GM23338 (cell line): ENCODE measurements at regions not wholly inside any gene's neighbourhood (a gene's known extent, or its start where the extent isn't known, plus 50 kb on each side); places are given as distances from the start of the nearest gene placed in this dataset.

Experiments used
- ATAC-seq: fragments of 200-7000 bp; cut with Tn5 transposase; 3 replicates; pipeline ENCODE4 v1.9.1; 2020
- DNase-seq: peaks from one replicate; pipeline ENCODE4 v3.0.0-alpha.2; 2015; ENCODE audit warnings: low spot score
- H2AFZ ChIP-seq: fragments of 200-600 bp; sonication (generic); 2 replicates; pipeline ENCODE4 v1.8.0; 2016; ENCODE audit warnings: antibody characterized with exemption, mild to moderate bottlenecking, moderate library complexity
- H3F3A ChIP-seq: fragments of 200-600 bp; sonication (generic); replicated peaks from 2 replicates; pipeline ENCODE4 v1.8.0; 2017; ENCODE audit warnings: antibody characterized with exemption, mixed run types, low read depth
- H3K27ac ChIP-seq: fragments of 200-600 bp; sonication (generic); 2 replicates; pipeline ENCODE4 v1.6.1; 2016; ENCODE audit warnings: low read depth
- H3K27me3 ChIP-seq: fragments of 200-600 bp; sonication (generic); 2 replicates; pipeline ENCODE4 v1.8.0; 2016; ENCODE audit warnings: mild to moderate bottlenecking, mixed run types, moderate library complexity; ENCODE audit not compliant: insufficient read depth
- H3K36me3 ChIP-seq: fragments of 200-600 bp; sonication (generic); 2 replicates; pipeline ENCODE4 v1.8.0; 2016; ENCODE audit warnings: mild to moderate bottlenecking; ENCODE audit not compliant: insufficient read depth
- H3K4me1 ChIP-seq: fragments of 200-600 bp; sonication (generic); 2 replicates; pipeline ENCODE4 v1.8.0; 2016; ENCODE audit warnings: mild to moderate bottlenecking, moderate library complexity; ENCODE audit not compliant: insufficient read depth
- H3K4me2 ChIP-seq: fragments of 200-600 bp; sonication (generic); 2 replicates; pipeline ENCODE4 v1.7.1; 2017; ENCODE audit warnings: mixed run types
- H3K4me3 ChIP-seq: fragments of 200-600 bp; sonication (generic); 2 replicates; pipeline ENCODE4 v1.6.1; 2016; ENCODE audit warnings: mixed run types
- H3K79me2 ChIP-seq: fragments of 200-600 bp; sonication (generic); replicated peaks from 2 replicates; pipeline ENCODE4 v1.8.0; 2017; ENCODE audit warnings: mild to moderate bottlenecking; ENCODE audit not compliant: insufficient read depth
- H3K9me2 ChIP-seq: fragments of 200-600 bp; sonication (generic); 2 replicates; pipeline ENCODE4 v1.8.0; 2017; ENCODE audit not compliant: insufficient read depth
- H4K20me1 ChIP-seq: fragments of 200-600 bp; sonication (generic); replicated peaks from 2 replicates; pipeline ENCODE4 v1.8.0; 2017; ENCODE audit warnings: mild to moderate bottlenecking; ENCODE audit not compliant: insufficient read depth
- H3K27ac Mint-ChIP-seq: 2 replicates; pipeline ENCODE4 v1.8.0; 2020; ENCODE audit warnings: inconsistent platforms, mild to moderate bottlenecking, moderate library complexity, mixed read lengths
- H3K27me3 Mint-ChIP-seq: 3 replicates; pipeline ENCODE4 v1.8.0; 2022; ENCODE audit warnings: low read depth, mild to moderate bottlenecking, moderate library complexity, mixed read lengths, inconsistent platforms; ENCODE audit not compliant: insufficient read depth, poor library complexity
- H3K36me3 Mint-ChIP-seq: 3 replicates; pipeline ENCODE4 v1.8.0; 2021; ENCODE audit warnings: low read depth, mild to moderate bottlenecking, inconsistent platforms, moderate library complexity, mixed read lengths
- H3K4me1 Mint-ChIP-seq: 3 replicates; pipeline ENCODE4 v1.8.0; 2020; ENCODE audit warnings: mild to moderate bottlenecking, inconsistent platforms, mixed read lengths
- H3K4me3 Mint-ChIP-seq: 3 replicates; pipeline ENCODE4 v1.8.0; 2021; ENCODE audit warnings: moderate library complexity, mild to moderate bottlenecking, inconsistent platforms, mixed read lengths
- H3K9me3 Mint-ChIP-seq: 3 replicates; pipeline ENCODE4 v1.8.0; 2020; ENCODE audit warnings: moderate library complexity, mild to moderate bottlenecking, inconsistent platforms, mixed read lengths
- CREB1 ChIP-seq: fragments of 250-450 bp; sonication (Bioruptor Pico); IDR thresholded peaks from 2 replicates; pipeline ENCODE4 v1.5.0; 2020; ENCODE audit warnings: low read depth, mild to moderate bottlenecking, moderate library complexity
- EZH2 ChIP-seq: fragments of 200-600 bp; sonication (generic); IDR thresholded peaks from one replicate; pipeline ENCODE4 v1.8.0; 2017; ENCODE audit warnings: antibody characterized with exemption, mild to moderate bottlenecking, low read depth; ENCODE audit not compliant: unreplicated experiment
- EZH2phosphoT487 ChIP-seq: fragments of 200-600 bp; sonication (generic); IDR thresholded peaks from one replicate; pipeline ENCODE4 v1.8.1; 2018; ENCODE audit warnings: antibody characterized with exemption; ENCODE audit not compliant: unreplicated experiment
- JUNB ChIP-seq: IDR thresholded peaks from one replicate; pipeline ENCODE4 v1.6.1; 2016; ENCODE audit warnings: antibody characterized with exemption; ENCODE audit not compliant: unreplicated experiment
- NANOG ChIP-seq: IDR thresholded peaks from 2 replicates; pipeline ENCODE4 v1.6.1; 2016; ENCODE audit warnings: antibody characterized with exemption, borderline replicate concordance
- POLR2AphosphoS5 ChIP-seq: IDR thresholded peaks from 2 replicates; pipeline ENCODE4 v1.6.1; 2016; ENCODE audit warnings: antibody characterized with exemption, low read depth
- STAT1 ChIP-seq: IDR thresholded peaks from one replicate; pipeline ENCODE4 v1.6.1; 2016; ENCODE audit warnings: antibody characterized with exemption; ENCODE audit not compliant: unreplicated experiment
- ZNF331 ChIP-seq: fragments of 250-450 bp; sonication (Bioruptor Pico); IDR thresholded peaks from 2 replicates; pipeline ENCODE4 v1.5.0; 2020; ENCODE audit warnings: low read depth, mild to moderate bottlenecking, moderate library complexity
- ZNF462 ChIP-seq: fragments of 250-450 bp; sonication (Bioruptor Pico); IDR thresholded peaks from 2 replicates; pipeline ENCODE4 v1.5.0; 2020; ENCODE audit warnings: mild to moderate bottlenecking, moderate library complexity
- TF ChIP-seq, protein P1 (sequence below): IDR thresholded peaks from one replicate; pipeline ENCODE4 v1.6.1; 2018; ENCODE audit warnings: antibody characterized with exemption; ENCODE audit not compliant: unreplicated experiment
- TF ChIP-seq, protein P2 (sequence below), 2 experiments: fragments of 200-600 bp in 1 of 2; sonication (generic) in 1 of 2; conservative IDR thresholded peaks; 2 replicates each; pipeline versions ENCODE4 v1.5.1 to v1.6.1; 2016 to 2017; ENCODE audit warnings: antibody characterized with exemption in 2 of 2, low read depth in 2 of 2, mild to moderate bottlenecking in 2 of 2, moderate library complexity in 1 of 2

- TF ChIP-seq, protein P1, sequence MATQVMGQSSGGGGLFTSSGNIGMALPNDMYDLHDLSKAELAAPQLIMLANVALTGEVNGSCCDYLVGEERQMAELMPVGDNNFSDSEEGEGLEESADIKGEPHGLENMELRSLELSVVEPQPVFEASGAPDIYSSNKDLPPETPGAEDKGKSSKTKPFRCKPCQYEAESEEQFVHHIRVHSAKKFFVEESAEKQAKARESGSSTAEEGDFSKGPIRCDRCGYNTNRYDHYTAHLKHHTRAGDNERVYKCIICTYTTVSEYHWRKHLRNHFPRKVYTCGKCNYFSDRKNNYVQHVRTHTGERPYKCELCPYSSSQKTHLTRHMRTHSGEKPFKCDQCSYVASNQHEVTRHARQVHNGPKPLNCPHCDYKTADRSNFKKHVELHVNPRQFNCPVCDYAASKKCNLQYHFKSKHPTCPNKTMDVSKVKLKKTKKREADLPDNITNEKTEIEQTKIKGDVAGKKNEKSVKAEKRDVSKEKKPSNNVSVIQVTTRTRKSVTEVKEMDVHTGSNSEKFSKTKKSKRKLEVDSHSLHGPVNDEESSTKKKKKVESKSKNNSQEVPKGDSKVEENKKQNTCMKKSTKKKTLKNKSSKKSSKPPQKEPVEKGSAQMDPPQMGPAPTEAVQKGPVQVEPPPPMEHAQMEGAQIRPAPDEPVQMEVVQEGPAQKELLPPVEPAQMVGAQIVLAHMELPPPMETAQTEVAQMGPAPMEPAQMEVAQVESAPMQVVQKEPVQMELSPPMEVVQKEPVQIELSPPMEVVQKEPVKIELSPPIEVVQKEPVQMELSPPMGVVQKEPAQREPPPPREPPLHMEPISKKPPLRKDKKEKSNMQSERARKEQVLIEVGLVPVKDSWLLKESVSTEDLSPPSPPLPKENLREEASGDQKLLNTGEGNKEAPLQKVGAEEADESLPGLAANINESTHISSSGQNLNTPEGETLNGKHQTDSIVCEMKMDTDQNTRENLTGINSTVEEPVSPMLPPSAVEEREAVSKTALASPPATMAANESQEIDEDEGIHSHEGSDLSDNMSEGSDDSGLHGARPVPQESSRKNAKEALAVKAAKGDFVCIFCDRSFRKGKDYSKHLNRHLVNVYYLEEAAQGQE = no peak
- TF ChIP-seq STAT1 = no peak
Observed at GRCh38 chr3:139227827-139228226, 116.0 kb upstream of the MRPS22 start (continued).

DNA sequence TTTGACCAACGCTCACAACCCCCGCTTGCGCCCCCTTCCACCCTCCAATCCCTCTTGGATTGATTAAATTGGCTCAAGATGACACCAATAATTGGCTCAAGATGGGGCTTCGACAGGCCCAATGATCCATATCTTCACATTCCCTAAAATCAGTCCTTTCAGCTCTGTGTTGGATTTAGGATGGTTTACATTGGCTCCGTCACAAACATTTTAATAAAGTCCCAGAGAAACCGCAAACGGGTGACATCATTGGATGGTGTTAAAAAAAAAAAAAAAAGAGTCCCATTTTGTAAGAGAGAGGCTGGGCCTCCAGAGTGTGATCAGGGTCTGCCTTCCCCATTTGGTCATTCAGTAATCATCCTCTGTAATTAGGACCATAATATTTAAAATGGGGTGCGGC lies 113.4 kb upstream of the MRPS22 start:
- no peak overlapping the region for H3K4me3 ChIP-seq
- no peaks in the 10 kb centered on the region for H3K4me1 ChIP-seq
- H3K9me2 ChIP-seq = no peaks in the 10 kb centered on the region
- Mint-ChIP-seq H3K36me3 (no peaks in the 10 kb centered on the region), H3K27ac (no peak overlapping the region), H3K4me3 (no peak overlapping the region), H3K27me3 (peaks cover 7% of the 10 kb centered on the region), H3K4me1 (peaks cover 4% of the 10 kb centered on the region; the same call in 1 of the 3 replicates), H3K9me3 (no peaks in the 10 kb centered on the region)
- H3K27ac ChIP-seq = no peak overlapping the region
- DNase-seq = no peak
- no peak for TF ChIP-seq ZNF462
- TF ChIP-seq NANOG = no peak
- no peak for TF ChIP-seq ZNF331
- TF ChIP-seq STAT1 = no peak
- TF ChIP-seq JUNB = no peak
- TF ChIP-seq EZH2 = no peak
- TF ChIP-seq, protein P2, sequence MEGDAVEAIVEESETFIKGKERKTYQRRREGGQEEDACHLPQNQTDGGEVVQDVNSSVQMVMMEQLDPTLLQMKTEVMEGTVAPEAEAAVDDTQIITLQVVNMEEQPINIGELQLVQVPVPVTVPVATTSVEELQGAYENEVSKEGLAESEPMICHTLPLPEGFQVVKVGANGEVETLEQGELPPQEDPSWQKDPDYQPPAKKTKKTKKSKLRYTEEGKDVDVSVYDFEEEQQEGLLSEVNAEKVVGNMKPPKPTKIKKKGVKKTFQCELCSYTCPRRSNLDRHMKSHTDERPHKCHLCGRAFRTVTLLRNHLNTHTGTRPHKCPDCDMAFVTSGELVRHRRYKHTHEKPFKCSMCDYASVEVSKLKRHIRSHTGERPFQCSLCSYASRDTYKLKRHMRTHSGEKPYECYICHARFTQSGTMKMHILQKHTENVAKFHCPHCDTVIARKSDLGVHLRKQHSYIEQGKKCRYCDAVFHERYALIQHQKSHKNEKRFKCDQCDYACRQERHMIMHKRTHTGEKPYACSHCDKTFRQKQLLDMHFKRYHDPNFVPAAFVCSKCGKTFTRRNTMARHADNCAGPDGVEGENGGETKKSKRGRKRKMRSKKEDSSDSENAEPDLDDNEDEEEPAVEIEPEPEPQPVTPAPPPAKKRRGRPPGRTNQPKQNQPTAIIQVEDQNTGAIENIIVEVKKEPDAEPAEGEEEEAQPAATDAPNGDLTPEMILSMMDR (conservative IDR thresholded peaks at IDR 0.05; ENCODE audit: low read depth in 2 of 2) = no peak
- no peak for TF ChIP-seq CREB1 (CRISPR knock-in tag)
- no peak for TF ChIP-seq POLR2AphosphoS5
- no peak for TF ChIP-seq EZH2phosphoT487
- no peaks in the 10 kb centered on the region for H3K79me2 ChIP-seq
- ATAC-seq = no peak
- no peak overlapping the region for H2AFZ ChIP-seq
- no peaks in the 10 kb centered on the region for H3K36me3 ChIP-seq
- no peaks in the 10 kb centered on the region for H3K27me3 ChIP-seq
- H3K4me2 ChIP-seq = no peak overlapping the region
- no peaks in the 10 kb centered on the region for H4K20me1 ChIP-seq
- H3F3A ChIP-seq = no peaks in the 10 kb centered on the region
